ENCODE measurements at regions not wholly inside any gene's neighbourhood (a gene's known extent, or its start where the extent isn't known, plus 50 kb on each side); places are given as distances from the start of the nearest gene placed in this dataset.

DNA sequence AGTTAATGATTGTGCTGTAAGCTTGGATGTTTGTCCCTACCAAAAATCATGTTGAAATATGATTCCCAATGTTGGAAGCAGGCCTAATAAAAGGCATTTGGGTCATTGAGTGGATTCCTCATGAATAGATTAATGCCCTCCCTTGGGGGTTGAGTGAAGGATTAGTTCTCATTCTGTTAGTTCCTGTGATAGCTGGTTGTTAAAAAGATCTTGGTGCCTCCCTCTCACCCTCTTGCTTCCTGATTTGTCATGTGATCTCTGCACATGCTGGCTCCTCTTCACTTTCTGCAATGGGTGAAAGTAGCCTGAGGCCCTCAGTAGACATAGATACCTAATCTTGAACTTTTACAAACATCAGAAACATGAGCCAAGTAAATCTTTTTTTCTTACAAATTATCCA lies 115.6 kb upstream of the HCRTR2 start:
- TF ChIP-seq, protein P1, sequence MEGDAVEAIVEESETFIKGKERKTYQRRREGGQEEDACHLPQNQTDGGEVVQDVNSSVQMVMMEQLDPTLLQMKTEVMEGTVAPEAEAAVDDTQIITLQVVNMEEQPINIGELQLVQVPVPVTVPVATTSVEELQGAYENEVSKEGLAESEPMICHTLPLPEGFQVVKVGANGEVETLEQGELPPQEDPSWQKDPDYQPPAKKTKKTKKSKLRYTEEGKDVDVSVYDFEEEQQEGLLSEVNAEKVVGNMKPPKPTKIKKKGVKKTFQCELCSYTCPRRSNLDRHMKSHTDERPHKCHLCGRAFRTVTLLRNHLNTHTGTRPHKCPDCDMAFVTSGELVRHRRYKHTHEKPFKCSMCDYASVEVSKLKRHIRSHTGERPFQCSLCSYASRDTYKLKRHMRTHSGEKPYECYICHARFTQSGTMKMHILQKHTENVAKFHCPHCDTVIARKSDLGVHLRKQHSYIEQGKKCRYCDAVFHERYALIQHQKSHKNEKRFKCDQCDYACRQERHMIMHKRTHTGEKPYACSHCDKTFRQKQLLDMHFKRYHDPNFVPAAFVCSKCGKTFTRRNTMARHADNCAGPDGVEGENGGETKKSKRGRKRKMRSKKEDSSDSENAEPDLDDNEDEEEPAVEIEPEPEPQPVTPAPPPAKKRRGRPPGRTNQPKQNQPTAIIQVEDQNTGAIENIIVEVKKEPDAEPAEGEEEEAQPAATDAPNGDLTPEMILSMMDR (conservative IDR thresholded peaks at IDR 0.05; ENCODE audit: low read depth, low read length) = no peak
- TF ChIP-seq EZH2 (IDR thresholded peaks at IDR 0.05; ENCODE audit: borderline replicate concordance, low read depth, low read length, poor library complexity, severe bottlenecking) = no peak

Measured in A673 (cell line).